SK-N-MC (cell line): ENCODE measurements at regions not wholly inside any gene's neighbourhood (a gene's known extent, or its start where the extent isn't known, plus 50 kb on each side); places are given as distances from the start of the nearest gene placed in this dataset.

Source experiments
- FOXP2 ChIP-seq: optimal IDR thresholded peaks from 2 replicates; pipeline ENCODE3; 2011; ENCODE audit warnings: mild to moderate bottlenecking, moderate library complexity; ENCODE audit not compliant: insufficient read depth; ENCODE audit errors: extremely low read length, control extremely low read depth
- POLR2AphosphoS5 ChIP-seq: IDR thresholded peaks from 2 replicates; pipeline ENCODE4 v1.6.1; 2012; ENCODE audit warnings: mild to moderate bottlenecking, low read depth, low read length, borderline replicate concordance

- TF ChIP-seq FOXP2: no peak
- no peak for TF ChIP-seq POLR2AphosphoS5
Measured at GRCh38 chr12:58291106-58291505, 349.7 kb downstream of the ATP23 start.
